Left lung (tissue), 4 donors: ENCODE measurements at regions not wholly inside any gene's neighbourhood (a gene's known extent, or its start where the extent isn't known, plus 50 kb on each side); places are given as distances from the start of the nearest gene placed in this dataset.
A peak's percentile ranks its signal among the peaks of the same experiment; 100 is the strongest.

Experiments
- ATAC-seq: fragments of 200-7000 bp; cut with Tn5 transposase; one replicate; pipeline ENCODE4 v1.9.1; 2020; ENCODE audit warnings: moderate library complexity
- DNase-seq, 4 donors: peaks; one replicate each; pipeline ENCODE4 v3.0.0-alpha.2; 2013 to 2020
- H3K27ac ChIP-seq, 2 donors: fragments of 200-600 bp; sonication (generic) in 1 of 2; one replicate each; pipeline versions ENCODE4 v1.5.0 to v1.8.0; 2020 to 2021
- H3K27me3 ChIP-seq, 2 donors: fragments of 200-600 bp; sonication (generic) in 1 of 2; one replicate each; pipeline versions ENCODE4 v1.5.0 to v1.8.0; 2020 to 2021
- H3K36me3 ChIP-seq, 2 donors: fragments of 200-600 bp; sonication (generic) in 1 of 2; one replicate each; pipeline versions ENCODE4 v1.5.0 to v1.8.0; 2020 to 2021
- H3K4me1 ChIP-seq, 2 donors: fragments of 200-600 bp; one replicate each; pipeline ENCODE4 v1.8.0; 2021
- H3K4me3 ChIP-seq, 2 donors: fragments of 200-600 bp; sonication (generic) in 1 of 2; one replicate each; pipeline versions ENCODE4 v1.5.0 to v1.8.0; 2020 to 2021; ENCODE audit warnings: mild to moderate bottlenecking in 1 of 2
- H3K9me3 ChIP-seq, 2 donors: fragments of 200-600 bp; sonication (generic) in 1 of 2; one replicate each; pipeline versions ENCODE4 v1.5.0 to v1.8.0; 2020 to 2021
- intact Hi-C, 2 donors: fragments of 100-400 bp; cut with DNase I; formaldehyde crosslinking; loops; one replicate each; pipeline versions ENCODE4 v1.11.2 to v1.14.2; 2022
- TF ChIP-seq, protein P1 (sequence below), 2 donors: fragments of 200-600 bp; sonication (generic) in 1 of 2; IDR thresholded peaks; one replicate each; pipeline versions ENCODE4 v1.5.0 to v1.8.0; 2021; ENCODE audit warnings: antibody characterized with exemption in 2 of 2
- donor health status: DM: no; HTN: yes; CAD: no.
- donor health status: DM: no; HTN: no; CAD: no.

DNA sequence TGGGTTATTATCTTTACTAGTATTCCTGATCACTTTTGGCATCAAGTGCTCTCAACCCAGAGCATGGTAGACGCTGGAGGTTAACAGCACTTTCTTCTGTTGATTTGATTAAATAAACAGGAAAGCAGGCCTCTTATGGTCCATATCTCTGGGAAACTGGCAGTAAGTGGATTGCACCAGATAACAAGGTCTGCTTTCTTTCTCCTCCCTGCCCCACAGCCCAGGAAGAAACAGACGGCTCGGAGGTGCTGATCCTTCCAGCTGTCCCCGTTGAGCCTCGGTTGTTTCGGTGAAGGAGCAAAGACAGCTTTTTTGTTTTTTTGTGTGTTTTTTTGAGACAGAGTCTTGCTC lies 100.8 kb upstream of the KCTD1 start:
- no peaks in the 10 kb centered on the region for H3K36me3 ChIP-seq
- H3K4me3 ChIP-seq: no peak overlapping the region
- H3K9me3 ChIP-seq: no peaks in the 10 kb centered on the region
- H3K4me1 ChIP-seq: no peaks in the 10 kb centered on the region
- TF ChIP-seq, protein P1, sequence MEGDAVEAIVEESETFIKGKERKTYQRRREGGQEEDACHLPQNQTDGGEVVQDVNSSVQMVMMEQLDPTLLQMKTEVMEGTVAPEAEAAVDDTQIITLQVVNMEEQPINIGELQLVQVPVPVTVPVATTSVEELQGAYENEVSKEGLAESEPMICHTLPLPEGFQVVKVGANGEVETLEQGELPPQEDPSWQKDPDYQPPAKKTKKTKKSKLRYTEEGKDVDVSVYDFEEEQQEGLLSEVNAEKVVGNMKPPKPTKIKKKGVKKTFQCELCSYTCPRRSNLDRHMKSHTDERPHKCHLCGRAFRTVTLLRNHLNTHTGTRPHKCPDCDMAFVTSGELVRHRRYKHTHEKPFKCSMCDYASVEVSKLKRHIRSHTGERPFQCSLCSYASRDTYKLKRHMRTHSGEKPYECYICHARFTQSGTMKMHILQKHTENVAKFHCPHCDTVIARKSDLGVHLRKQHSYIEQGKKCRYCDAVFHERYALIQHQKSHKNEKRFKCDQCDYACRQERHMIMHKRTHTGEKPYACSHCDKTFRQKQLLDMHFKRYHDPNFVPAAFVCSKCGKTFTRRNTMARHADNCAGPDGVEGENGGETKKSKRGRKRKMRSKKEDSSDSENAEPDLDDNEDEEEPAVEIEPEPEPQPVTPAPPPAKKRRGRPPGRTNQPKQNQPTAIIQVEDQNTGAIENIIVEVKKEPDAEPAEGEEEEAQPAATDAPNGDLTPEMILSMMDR (IDR thresholded peaks at IDR 0.05): no peak
- DNase-seq: peak in 1 of 4 donors; percentile 42
- no peak overlapping the region for H3K27ac ChIP-seq
- peaks cover 0 to 37% of the 10 kb centered on the region in 2 donors for H3K27me3 ChIP-seq
- ATAC-seq: peak; percentile 87
- intact Hi-C loops: loop anchor here in 1 of 2 donors (10.0 kb wide), 1 partner anchor 254 kb away; no protein-coding TSS in a partner anchor

DNA sequence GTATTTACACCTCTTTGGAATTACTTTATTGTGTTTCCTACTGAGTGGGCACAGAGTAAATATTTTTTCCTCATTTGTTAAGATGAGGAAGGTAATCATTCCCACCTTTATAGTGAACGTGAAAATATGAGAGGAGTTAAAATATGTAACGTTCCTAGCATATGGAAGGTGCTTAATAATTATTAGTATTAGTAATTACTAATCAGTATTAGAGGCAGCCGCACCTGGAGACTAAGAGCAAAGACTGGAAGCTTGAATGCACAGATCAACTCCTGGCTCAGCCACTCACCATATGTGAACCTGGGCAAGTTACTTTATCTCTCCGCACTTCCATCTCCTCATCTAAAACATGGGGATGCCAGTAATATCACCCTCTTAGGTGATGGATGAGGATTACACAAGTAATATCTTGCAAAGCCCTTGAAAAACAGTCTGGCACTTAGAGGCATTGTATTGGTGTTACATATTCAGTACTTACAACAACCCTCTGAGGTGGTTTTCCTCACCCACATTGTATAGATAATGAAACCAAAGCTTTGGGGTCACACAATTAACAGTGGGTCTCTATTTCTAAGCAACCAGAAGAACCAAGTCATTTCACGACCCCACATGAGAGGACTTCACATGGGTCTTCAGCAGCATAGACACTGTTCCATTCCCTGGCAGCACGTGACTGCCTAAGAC lies 100.3 kb upstream of the KCTD1 start:
- ATAC-seq (no peak), DNase-seq (no peak)
- Histone ChIP-seq H3K36me3 (no peaks in the 10 kb centered on the region), H3K9me3 (no peaks in the 10 kb centered on the region), H3K4me3 (no peak overlapping the region), H3K27ac (no peak overlapping the region), H3K4me1 (no peaks in the 10 kb centered on the region), H3K27me3 (peaks cover 0 to 32% of the 10 kb centered on the region in 2 donors)
- intact Hi-C loops: loop anchor here in 1 of 2 donors (10.0 kb wide), 1 partner anchor 254 kb away; no protein-coding TSS in a partner anchor
- TF ChIP-seq, protein P1 (IDR thresholded peaks at IDR 0.05): no peak

DNA sequence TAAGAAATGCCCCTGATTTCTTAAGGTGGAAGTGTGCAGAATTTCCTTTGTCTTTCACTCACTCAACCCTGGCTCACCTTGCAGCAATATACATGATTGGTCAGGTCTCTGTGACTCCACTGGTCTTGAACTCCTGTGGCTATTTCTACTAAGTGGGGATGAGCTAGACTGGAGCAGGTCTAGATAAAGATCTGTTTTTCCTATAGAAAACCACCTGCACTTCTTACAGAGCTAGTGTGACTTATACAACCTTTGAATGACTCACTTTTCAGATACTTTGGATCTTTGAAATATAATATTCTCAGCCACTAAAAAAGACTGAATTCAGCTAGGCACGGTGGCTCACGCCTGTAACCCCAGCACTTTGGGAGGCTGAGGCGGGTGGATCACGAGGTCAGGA lies 98.5 kb upstream of the KCTD1 start:
- intact Hi-C loops: loop anchor here in 1 of 2 donors (10.0 kb wide), 1 partner anchor 252 kb away; no protein-coding TSS in a partner anchor
- H3K9me3 ChIP-seq: no peaks in the 10 kb centered on the region
- DNase-seq (no peak), ATAC-seq (no peak)
- TF ChIP-seq, protein P1 (IDR thresholded peaks at IDR 0.05): no peak
- peaks cover 0 to 18% of the 10 kb centered on the region in 2 donors for H3K27me3 ChIP-seq
- H3K4me3 ChIP-seq: no peak overlapping the region
- H3K36me3 ChIP-seq: no peaks in the 10 kb centered on the region
- H3K27ac ChIP-seq: no peak overlapping the region
- peaks cover 0 to 8% of the 10 kb centered on the region in 2 donors for H3K4me1 ChIP-seq

DNA sequence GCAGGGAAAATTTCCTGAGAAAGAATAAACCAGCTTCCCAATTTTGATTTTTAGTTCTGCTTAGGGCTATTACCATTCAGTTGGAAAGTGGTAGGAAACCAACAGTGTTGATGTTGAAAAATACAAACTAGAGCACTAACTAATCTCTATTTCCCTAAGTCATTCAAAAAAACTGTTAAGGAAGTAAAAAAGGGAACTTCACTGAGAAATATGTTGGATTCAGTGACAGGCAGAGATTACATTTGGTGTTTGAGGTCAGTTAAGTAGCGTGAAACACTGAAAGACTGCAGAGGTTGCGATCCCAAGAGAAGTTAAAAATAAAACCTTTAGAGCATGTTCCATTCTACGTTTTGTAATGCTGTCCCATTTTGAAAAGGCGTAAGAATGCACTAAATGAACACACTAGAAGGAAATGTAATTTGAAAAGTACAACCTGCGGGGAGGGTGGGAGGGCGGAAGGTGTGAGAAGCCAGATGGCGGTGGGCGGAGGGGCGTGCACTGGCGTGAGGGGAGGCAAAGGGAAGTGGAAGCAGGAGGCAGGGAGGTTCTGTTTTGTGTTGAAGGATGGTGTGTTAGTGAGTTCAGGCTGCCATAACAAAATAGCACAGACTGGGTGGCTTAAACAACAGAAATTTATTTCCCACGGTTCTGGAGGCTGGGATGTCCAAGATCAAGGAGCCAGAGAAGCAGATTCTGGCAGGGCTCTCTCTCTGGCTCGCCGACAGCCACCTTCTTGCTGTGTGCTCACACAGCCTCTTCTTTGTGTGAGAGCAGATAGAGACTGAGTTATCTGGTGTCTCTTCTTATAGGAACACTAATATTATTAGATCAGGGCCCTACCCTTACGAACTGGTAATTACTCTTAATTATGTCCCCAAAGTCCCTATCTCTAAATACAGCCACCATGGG lies 94.3 kb upstream of the KCTD1 start:
- TF ChIP-seq, protein P1 (IDR thresholded peaks at IDR 0.05): no peak

DNA sequence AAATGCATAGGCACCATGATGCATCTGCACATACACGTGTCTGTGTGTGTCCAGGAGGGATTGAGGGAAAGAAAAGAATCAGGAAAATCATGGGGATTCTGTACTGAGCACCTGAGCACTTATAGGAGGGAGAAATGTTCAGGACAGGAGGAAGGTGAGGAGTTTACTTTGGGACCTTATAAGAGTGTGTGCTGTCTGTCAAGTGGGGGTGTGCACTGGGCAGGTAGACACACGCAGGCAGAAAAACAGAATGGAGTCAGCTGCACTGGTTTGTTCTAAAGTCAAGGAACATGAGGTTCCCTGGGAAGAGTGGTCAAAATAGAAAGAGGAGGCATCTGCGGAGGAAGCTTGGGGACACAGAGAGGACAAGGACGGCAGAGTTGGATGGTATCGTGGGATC lies 92.2 kb upstream of the KCTD1 start:
- Histone ChIP-seq H3K36me3 (no peaks in the 10 kb centered on the region), H3K27me3 (peaks cover 0 to 9% of the 10 kb centered on the region in 2 donors), H3K4me3 (no peak overlapping the region), H3K9me3 (no peaks in the 10 kb centered on the region), H3K4me1 (peaks cover 0 to 8% of the 10 kb centered on the region in 2 donors), H3K27ac (no peak overlapping the region)
- DNase-seq (no peak), ATAC-seq (peak; percentile 83)
- TF ChIP-seq, protein P1 (IDR thresholded peaks at IDR 0.05): no peak
- intact Hi-C loops: loop anchor here in 1 of 2 donors (10.0 kb wide), 1 partner anchor 246 kb away; no protein-coding TSS in a partner anchor

More for the DNA sequence above, 94.3 kb upstream of the KCTD1 start:
- Histone ChIP-seq H3K4me1 (peaks cover 0 to 8% of the 10 kb centered on the region in 2 donors), H3K27ac (peak overlapping the region in 1 of 2 donors; percentile 23), H3K9me3 (no peaks in the 10 kb centered on the region), H3K27me3 (peaks cover 0 to 9% of the 10 kb centered on the region in 2 donors), H3K4me3 (no peak overlapping the region), H3K36me3 (no peaks in the 10 kb centered on the region)
- ATAC-seq (peak; percentile 35), DNase-seq (no peak)
- intact Hi-C loops: loop anchor here in 1 of 2 donors (10.0 kb wide), 1 partner anchor 248 kb away; no protein-coding TSS in a partner anchor
